ENCODE measurements at regions not wholly inside any gene's neighbourhood (a gene's known extent, or its start where the extent isn't known, plus 50 kb on each side); places are given as distances from the start of the nearest gene placed in this dataset.

- Histone ChIP-seq H3K9ac (no peak overlapping the region), H3K4me1 (peaks cover 0 to 15% (median 0%) of the 10 kb centered on the region in 10 experiments; a peak in 4 of 20 replicates), H3K36me3 (no peaks in the 10 kb centered on the region), H3K4me3 (no peak overlapping the region), H3K9me3 (replicated peaks in 1 of 11) (peaks cover 0 to 7% (median 0%) of the 10 kb centered on the region in 11 experiments; a peak in 2 of 22 replicates), H4K20me1 (no peaks in the 10 kb centered on the region), H3K27ac (no peak overlapping the region), H3K27me3 (no peaks in the 10 kb centered on the region), H3K4me2 (no peak overlapping the region)
- TF ChIP-seq Cebpa-rat (IDR thresholded peaks at IDR 0.05): no peak
Measured at GRCh38 chr12:87651670-87652425, 377.4 kb downstream of the C12orf50 start.

- TF ChIP-seq Cebpa-rat (IDR thresholded peaks at IDR 0.05): no peak
- no peaks in the 10 kb centered on the region for H3K27me3 ChIP-seq
- H4K20me1 ChIP-seq: no peaks in the 10 kb centered on the region
- no peaks in the 10 kb centered on the region for H3K36me3 ChIP-seq
- H3K4me1 ChIP-seq: no peaks in the 10 kb centered on the region
- no peaks in the 10 kb centered on the region for H3K9me3 ChIP-seq (replicated peaks in 1 of 11)
- no peak overlapping the region for H3K27ac ChIP-seq
- no peak overlapping the region for H3K4me3 ChIP-seq
- no peak overlapping the region for H3K4me2 ChIP-seq
- H3K9ac ChIP-seq: no peak overlapping the region
Measured at GRCh38 chr12:87642245-87642644, 387.0 kb downstream of the C12orf50 start.

GRCh38 chr12:87618199-87618598, 411.0 kb downstream of the C12orf50 start:
- Histone ChIP-seq H3K36me3 (no peaks in the 10 kb centered on the region), H4K20me1 (no peaks in the 10 kb centered on the region), H3K9me3 (replicated peaks in 1 of 11) (no peaks in the 10 kb centered on the region), H3K9ac (no peak overlapping the region), H3K27me3 (no peaks in the 10 kb centered on the region), H3K4me3 (no peak overlapping the region), H3K27ac (no peak overlapping the region), H3K4me2 (no peak overlapping the region), H3K4me1 (no peaks in the 10 kb centered on the region)
- TF ChIP-seq Cebpa-rat (IDR thresholded peaks at IDR 0.05): no peak

GRCh38 chr12:87612996-87613395, 416.2 kb downstream of the C12orf50 start:
- H4K20me1 ChIP-seq: no peaks in the 10 kb centered on the region
- no peak overlapping the region for H3K27ac ChIP-seq
- no peaks in the 10 kb centered on the region for H3K9me3 ChIP-seq (replicated peaks in 1 of 11)
- no peaks in the 10 kb centered on the region for H3K27me3 ChIP-seq
- H3K36me3 ChIP-seq: no peaks in the 10 kb centered on the region
- no peak overlapping the region for H3K4me3 ChIP-seq
- TF ChIP-seq Cebpa-rat (IDR thresholded peaks at IDR 0.05): no peak
- no peak overlapping the region for H3K9ac ChIP-seq
- H3K4me1 ChIP-seq: no peaks in the 10 kb centered on the region
- H3K4me2 ChIP-seq: no peak overlapping the region

- H3K4me2 ChIP-seq: no peak overlapping the region
- no peak overlapping the region for H3K9ac ChIP-seq
- H3K9me3 ChIP-seq (replicated peaks in 1 of 11): peaks cover 0 to 15% (median 0%) of the 10 kb centered on the region in 11 experiments; a peak in 3 of 22 replicates
- no peak overlapping the region for H3K27ac ChIP-seq
- no peak for TF ChIP-seq Cebpa-rat (IDR thresholded peaks at IDR 0.05)
- H3K36me3 ChIP-seq: no peaks in the 10 kb centered on the region
- no peaks in the 10 kb centered on the region for H3K4me1 ChIP-seq
- no peaks in the 10 kb centered on the region for H4K20me1 ChIP-seq
- no peaks in the 10 kb centered on the region for H3K27me3 ChIP-seq
- no peak overlapping the region for H3K4me3 ChIP-seq
Measured at GRCh38 chr12:87608321-87608720, 420.9 kb downstream of the C12orf50 start.

- Histone ChIP-seq H3K9ac (no peak overlapping the region), H3K27me3 (no peaks in the 10 kb centered on the region), H3K36me3 (no peaks in the 10 kb centered on the region), H4K20me1 (no peaks in the 10 kb centered on the region), H3K4me1 (no peaks in the 10 kb centered on the region), H3K4me3 (no peak overlapping the region), H3K9me3 (replicated peaks in 1 of 11) (peaks cover 0 to 15% (median 0%) of the 10 kb centered on the region in 11 experiments; a peak in 3 of 22 replicates), H3K4me2 (no peak overlapping the region), H3K27ac (no peak overlapping the region)
- no peak for TF ChIP-seq Cebpa-rat (IDR thresholded peaks at IDR 0.05)
Measured at GRCh38 chr12:87603727-87604126, 425.5 kb downstream of the C12orf50 start.

- Histone ChIP-seq H3K4me1 (no peaks in the 10 kb centered on the region), H3K4me3 (no peak overlapping the region), H3K9ac (no peak overlapping the region), H3K27me3 (no peaks in the 10 kb centered on the region), H3K4me2 (no peak overlapping the region), H3K9me3 (replicated peaks in 1 of 11) (peaks cover 0 to 5% (median 0%) of the 10 kb centered on the region in 11 experiments; a peak in 1 of 22 replicates), H3K36me3 (no peaks in the 10 kb centered on the region), H4K20me1 (no peaks in the 10 kb centered on the region), H3K27ac (no peak overlapping the region)
- no peak for TF ChIP-seq Cebpa-rat (IDR thresholded peaks at IDR 0.05)
Measured at GRCh38 chr12:87599459-87599858, 429.7 kb downstream of the C12orf50 start.

GRCh38 chr12:87597114-87597513, 432.1 kb downstream of the C12orf50 start:
- H3K27me3 ChIP-seq: no peaks in the 10 kb centered on the region
- H3K4me1 ChIP-seq: no peaks in the 10 kb centered on the region
- TF ChIP-seq Cebpa-rat (IDR thresholded peaks at IDR 0.05): no peak
- H3K9me3 ChIP-seq (replicated peaks in 1 of 11): no peaks in the 10 kb centered on the region
- H4K20me1 ChIP-seq: no peaks in the 10 kb centered on the region
- no peak overlapping the region for H3K27ac ChIP-seq
- no peaks in the 10 kb centered on the region for H3K36me3 ChIP-seq
- H3K9ac ChIP-seq: no peak overlapping the region
- H3K4me3 ChIP-seq: no peak overlapping the region
- no peak overlapping the region for H3K4me2 ChIP-seq

GRCh38 chr12:87596636-87597035, 432.6 kb downstream of the C12orf50 start:
- Histone ChIP-seq H3K9ac (no peak overlapping the region), H3K9me3 (replicated peaks in 1 of 11) (no peaks in the 10 kb centered on the region), H3K4me1 (no peaks in the 10 kb centered on the region), H3K4me2 (no peak overlapping the region), H3K27ac (no peak overlapping the region), H3K4me3 (no peak overlapping the region), H3K27me3 (no peaks in the 10 kb centered on the region), H3K36me3 (no peaks in the 10 kb centered on the region), H4K20me1 (no peaks in the 10 kb centered on the region)
- no peak for TF ChIP-seq Cebpa-rat (IDR thresholded peaks at IDR 0.05)

GRCh38 chr12:87596134-87596533, 433.1 kb downstream of the C12orf50 start:
- Histone ChIP-seq H3K4me3 (no peak overlapping the region), H3K4me1 (no peaks in the 10 kb centered on the region), H3K27ac (no peak overlapping the region), H3K9me3 (replicated peaks in 1 of 11) (no peaks in the 10 kb centered on the region), H3K4me2 (no peak overlapping the region), H3K36me3 (no peaks in the 10 kb centered on the region), H3K9ac (no peak overlapping the region), H4K20me1 (no peaks in the 10 kb centered on the region), H3K27me3 (no peaks in the 10 kb centered on the region)
- TF ChIP-seq Cebpa-rat (IDR thresholded peaks at IDR 0.05): no peak

Measured in BLaER1 treated with 17β-estradiol and CSF1 and Interleukin-3, amounts not matched to agents 10 nM and 100 nM (cell line).